Left hindlimb (tissue), 1 donor: ENCODE measurements at regions not wholly inside any gene's neighbourhood (a gene's known extent, or its start where the extent isn't known, plus 50 kb on each side); places are given as distances from the start of the nearest gene placed in this dataset.
"Not testable (repeated sequence)": the region's sequence is repeated elsewhere in the genome, so short reads cannot be mapped to it uniquely, and the experiment has no call there.

Experiments used
- DNase-seq: peaks from one replicate; pipeline ENCODE4 v3.0.0-alpha.2; 2018

DNA sequence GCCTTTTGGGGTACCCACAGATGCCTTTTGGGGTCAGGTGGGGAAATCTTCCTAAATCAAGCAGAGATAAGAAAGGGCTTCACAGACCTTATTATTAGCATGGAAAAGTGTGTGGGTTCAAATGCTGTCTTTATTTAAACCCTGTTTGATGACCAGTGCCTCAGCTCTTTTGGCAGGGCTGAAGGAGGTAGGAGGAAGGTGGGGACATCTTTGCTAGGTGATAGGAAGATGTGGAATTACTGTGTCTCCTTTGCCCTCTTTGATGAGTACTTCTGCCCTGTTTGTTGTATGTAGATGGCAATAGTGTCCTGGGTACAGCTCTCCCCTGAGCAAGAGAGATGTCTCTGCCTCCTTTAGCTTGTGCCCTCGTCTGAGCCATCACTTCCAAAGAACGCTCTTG, 333.3 kb upstream of the ROPN1 start:
- no peak for DNase-seq

DNA sequence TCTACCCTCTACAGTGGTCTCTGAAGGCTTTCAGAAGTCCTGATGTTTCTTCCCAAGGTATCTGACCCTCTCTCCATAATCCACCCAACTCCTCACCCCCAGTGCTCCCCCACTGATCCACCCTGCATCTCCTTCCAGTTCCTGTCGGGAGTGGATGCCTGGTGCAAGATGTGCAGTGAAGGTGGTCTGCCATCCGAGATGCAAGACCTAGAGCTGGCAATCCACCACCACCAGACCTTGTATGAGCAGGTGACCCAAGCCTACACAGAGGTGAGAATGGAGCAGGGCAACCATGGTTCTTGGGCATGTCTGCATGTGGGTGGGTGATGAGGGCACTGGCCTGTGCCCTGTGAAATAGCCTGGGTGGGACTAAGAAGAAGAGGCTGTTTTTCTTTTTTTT, 337.8 kb upstream of the ROPN1 start:
- no peak for DNase-seq

DNA sequence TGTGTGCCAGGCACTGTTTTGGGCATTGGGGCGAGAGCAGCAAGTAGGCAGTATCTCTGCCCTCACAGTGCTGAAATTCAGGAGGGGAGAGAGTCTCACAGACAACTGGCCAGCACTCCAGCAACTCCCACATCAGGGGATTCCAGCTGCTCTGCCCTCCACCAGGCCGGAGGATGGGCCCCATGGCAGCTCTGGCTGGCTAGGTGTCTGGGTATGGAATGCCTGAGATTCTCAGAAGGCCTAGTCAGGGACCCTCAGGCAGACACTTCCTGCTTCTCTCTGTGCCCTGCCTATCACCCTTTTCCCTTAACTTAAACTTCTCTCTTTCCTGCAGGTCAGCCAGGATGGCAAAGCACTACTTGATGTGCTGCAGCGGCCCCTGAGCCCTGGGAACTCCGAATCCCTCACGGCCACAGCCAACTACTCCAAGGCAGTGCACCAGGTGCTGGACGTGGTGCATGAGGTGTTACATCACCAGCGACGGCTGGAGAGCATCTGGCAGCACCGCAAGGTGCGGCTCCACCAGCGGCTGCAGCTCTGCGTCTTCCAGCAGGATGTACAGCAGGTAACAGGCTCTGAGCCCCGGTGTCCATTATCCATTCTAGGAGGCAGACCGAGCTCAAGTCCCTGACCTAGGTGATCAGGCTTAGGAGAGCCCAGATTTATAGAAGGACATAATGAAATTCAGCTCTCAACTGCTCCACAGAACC, 342.2 kb upstream of the ROPN1 start:
- no peak for DNase-seq

DNA sequence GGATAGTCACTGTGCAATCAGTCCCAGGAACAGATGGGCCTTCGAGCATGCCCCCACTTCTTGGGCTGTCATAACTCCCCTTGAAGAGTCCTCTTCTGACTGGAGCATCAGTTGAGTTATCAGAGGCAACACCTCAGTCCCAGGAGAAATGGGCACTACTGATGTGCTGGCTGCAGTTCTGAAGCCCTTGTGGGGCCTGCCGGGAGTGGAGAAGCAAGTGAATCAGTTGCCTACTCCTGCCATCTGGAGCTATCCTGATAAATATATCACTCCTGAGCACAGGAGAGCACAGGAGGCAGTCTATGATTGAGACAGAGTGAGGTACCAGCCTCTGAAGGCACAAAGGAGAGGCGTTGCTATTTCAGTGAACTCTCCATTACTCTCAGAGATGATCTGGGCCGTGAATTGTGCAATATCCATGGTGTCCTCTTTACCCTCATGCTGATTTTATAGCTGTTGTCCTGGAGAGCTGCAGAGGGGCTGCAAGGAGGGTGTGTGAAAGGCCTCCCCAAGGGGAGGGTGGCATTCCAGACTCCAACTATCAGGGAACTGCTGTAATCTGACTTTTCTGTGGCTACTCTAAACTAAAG, 344.2 kb upstream of the ROPN1 start:
- DNase-seq = no peak

DNA sequence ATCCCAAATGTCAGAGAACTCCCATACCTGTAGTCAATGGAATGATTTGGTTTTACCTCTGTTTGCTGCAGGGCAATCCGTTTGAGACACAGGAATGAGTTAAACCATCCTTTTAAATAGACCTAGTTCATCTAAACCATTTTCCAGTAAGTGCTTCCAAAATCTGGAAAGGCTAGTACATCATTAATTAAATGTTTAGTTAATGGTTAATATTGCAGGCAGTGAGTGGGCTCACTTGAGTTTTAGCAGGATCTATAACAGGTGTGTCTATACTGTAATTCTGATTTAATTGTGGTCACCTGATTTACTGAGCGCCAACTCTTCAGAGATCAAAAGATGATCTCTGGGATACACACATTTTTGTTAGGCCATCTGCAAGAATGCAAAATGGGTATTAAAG, 353.9 kb upstream of the ROPN1 start:
- DNase-seq = no peak

DNA sequence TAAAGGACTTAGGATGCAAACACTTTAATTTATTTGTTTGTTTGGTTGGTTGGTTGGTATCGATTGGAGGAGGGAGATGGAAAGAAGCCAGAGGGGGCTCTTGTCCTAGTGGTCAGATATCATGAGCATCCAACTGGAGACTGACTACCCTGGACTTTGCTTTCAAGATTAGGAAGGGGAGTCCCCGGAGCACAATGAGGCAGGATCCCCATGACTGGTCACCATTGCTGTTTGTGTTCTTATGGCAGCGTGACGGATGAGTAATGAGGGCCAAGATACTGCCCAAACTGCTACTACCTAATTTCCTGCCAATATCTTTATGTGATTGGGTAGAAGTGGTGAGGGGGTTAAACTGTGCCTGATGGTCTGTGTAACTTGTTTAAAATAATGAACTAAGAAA, 354.6 kb upstream of the ROPN1 start:
- DNase-seq = no peak

DNA sequence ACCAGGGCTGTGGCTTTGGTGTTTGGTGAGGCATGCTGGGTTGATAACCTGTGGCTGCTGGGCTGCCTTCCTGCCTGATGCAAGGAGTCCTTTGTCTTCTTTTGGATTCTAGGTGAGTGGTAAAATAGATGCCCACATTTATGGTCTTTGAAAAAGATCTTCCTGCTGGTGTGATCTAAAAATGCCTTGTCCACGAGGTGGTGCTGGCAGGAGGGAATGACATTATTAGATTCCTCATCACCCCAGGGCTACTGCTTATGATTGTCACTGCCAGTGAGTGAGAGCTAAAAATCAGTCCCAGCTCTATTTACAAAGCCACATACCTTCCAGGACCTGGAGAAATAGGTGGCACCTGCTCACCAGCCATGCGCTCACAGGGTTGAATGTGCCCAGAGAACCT, 355.5 kb upstream of the ROPN1 start:
- DNase-seq = no peak

DNA sequence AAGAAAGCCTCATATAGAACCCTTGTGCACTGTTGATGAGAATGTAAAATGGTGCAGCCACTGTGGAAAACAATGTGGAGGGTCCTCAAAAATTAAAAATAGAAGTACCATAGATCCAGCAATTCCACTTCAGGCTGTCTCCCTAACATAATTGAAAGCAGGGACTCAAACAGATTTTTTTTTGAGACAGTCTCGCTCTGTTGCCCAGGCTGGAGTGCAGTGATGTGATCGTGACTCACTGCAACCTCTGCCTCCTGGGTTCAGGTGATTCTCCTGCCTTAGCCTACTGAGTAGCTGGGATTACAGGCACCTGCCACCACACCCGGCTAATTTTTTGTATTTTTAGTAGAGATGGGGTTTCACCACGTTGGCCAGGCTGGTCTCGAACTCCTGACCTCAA, 356.6 kb upstream of the ROPN1 start:
- DNase-seq = not testable (repeated sequence)

DNA sequence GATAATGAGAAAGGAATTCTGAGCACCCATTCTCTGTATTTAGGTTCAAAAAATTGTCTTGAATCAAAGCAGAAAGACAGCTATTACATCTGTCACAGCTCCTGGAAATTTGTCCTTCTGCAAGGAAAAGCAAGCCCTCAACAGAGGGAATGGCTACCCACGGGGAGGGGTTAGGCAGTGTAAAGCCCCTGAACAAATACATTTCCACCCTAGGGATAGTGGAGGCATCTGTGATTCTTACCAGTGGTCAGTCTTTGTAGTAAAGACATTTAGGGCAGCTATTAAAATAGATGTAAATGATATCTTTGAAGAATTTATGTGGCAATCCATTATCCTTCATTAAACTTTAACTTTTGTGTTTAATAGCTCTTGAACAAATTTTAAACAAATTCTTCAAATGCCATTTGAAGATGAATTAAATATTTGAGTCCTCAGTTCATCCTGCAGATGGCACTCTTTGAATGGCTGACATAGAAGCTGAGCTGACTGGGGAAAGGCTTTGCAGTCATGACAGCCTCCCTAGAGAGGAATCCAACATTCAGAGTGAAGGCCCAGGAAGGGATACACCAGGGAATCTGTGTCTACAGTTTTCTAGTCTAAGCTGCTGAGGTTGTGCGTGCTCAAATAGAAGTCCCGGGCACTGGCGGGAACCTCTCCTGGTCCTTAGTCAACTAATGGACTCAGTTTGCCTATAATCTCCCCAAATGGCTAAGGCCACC, 359.7 kb upstream of the ROPN1 start:
- DNase-seq = no peak

DNA sequence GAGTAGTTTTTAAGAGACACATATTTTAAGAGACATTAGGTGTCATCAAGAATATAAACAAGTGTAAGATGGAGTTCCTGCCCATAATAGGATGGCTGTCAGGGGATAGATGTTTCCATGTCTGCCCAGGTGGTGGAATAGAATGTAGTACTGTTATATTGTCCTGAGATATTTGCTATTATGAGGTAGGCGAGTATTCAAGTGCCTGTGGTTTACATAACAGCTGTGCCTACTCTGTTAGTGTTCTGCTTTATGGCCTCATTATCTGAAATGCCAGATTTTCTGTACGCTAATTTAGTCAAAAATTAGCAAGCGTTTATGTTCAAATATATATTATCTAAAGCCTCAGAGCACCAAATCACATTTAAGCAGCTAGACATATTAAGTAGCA, 360.2 kb upstream of the ROPN1 start:
- DNase-seq = no peak

DNA sequence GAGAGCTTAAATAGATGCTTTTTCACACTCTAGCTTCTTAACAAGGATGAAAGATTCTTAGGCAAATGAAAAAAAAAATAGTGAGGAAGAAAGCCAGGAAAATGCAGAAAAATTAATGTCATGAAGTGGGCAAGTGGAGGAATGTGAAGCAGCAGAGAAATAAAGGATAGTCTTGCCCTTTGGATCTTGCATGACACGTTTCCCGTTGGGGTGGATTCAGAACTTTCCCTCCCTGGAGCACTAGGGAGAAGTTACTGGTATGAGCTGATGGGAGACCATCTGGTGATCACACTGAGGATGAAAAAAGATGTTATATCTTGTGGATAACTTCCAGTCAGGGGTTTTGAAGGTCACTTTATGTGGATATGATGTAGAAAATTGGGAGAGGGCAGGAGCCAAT, 361.8 kb upstream of the ROPN1 start:
- DNase-seq = no peak

DNA sequence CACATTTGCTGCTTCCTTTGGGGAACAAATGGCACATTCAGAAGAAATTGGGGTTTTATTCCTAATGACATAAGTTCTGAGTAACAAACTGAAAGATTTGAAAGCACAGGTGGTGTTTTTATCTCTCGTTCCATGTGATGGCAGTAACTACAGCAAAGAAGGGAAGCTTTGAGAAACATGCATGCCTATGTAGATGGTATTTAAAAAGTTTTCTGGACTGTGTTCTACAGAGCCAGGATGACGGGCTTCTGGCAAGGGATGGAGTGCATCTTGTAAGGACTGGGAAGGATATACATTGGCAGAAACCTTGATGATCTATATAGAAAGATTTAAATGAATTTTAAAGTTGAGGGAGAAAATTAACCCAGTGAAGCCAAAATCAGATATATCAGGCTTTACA, 362.2 kb upstream of the ROPN1 start:
- no peak for DNase-seq

DNA sequence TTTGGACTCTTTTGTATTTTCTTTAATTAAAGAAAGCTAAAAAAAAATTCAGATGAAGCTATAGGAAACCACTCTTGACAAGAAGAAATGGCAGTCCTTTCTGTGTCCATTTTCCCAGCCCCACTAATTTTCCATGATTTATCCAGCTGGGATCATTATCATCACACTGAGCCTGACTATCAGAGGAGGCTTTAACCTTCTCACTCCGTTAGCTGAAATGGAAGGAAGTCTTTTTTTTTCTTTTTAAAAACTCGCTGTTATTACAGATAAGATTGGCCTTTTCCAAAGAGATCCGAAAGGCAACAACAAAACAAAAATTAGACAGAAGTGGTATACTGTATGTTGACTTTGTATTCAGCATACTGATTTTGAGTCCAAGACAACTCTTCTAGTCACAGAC, 366.2 kb upstream of the ROPN1 start:
- DNase-seq = no peak

DNA sequence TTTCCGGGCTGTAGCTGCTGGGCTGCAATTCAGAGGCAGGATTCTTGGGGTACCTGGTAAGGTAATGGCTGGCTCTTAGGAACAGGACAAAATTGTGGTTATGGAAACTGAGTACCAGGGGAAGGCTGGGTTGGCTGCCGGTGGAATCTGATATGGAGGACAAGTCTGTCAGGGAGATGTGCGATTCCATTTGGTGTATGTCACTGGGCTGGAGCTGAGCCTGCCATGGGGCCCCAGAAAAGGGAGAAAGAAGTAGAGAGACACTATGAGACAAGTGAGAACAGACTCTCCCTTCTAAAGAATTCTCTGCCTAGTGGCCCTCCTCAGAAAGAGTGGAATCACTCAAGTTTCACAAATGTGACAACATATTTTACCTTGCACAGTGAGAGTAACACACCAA, 368.2 kb upstream of the ROPN1 start:
- peak; percentile 66 for DNase-seq

DNA sequence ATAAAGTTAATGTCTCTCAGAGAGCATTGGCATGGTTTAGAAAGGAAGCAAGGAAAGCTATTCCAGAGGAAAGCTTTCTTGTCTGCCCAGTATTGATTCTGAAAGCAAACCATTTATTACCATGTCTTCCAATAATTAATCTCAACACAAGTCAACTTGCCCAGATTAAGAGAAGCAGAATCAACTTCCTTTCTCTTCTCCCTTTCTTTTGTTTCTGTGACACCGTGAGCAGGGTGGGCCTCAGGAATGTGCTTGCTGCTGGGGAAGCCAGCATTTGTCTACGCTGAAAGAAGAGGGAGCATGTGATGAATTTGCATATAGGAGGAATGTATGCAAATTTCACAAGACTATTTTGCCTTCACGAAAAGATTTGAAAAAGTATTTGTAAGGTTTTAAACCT, 368.6 kb upstream of the ROPN1 start:
- DNase-seq = no peak

DNA sequence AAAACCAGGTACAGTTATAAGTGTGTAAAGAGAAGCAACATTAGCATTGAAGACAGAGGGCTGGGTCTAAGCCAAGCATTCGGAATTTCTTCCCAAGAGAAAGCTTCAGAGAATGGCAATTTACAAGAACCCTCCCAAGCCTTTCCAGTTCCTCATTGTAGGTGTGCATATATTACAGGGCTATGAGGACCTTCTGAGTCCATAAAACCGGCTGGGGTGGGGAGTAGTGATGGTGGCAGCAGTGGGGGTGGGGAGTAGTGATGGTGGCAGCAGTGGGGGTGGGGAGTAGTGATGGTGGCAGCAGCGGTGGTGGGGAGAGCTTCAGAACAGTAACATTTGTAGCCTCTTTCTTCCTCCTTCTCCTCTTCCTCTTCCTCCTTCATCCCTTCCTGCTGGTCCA, 368.7 kb upstream of the UMPS start:
- DNase-seq = no peak

DNA sequence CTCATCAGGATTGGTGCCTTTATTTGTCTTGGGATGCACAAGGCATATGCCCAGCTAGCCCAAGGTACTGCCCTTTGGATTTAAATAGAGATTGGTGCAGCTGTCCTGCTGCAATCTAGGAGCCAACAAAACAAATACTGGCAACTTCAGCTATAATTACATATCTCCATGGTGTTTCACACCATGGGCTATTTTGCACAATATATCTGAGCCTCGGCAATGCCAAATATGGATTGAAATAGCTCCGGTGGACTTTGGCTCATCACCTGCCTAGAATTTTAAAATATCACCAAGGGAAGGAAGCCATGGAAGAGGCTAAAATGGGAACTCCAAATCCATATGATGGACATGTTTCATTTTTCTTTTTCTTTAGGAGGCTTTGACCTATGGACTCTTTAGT, 367.8 kb upstream of the UMPS start:
- DNase-seq = no peak

DNA sequence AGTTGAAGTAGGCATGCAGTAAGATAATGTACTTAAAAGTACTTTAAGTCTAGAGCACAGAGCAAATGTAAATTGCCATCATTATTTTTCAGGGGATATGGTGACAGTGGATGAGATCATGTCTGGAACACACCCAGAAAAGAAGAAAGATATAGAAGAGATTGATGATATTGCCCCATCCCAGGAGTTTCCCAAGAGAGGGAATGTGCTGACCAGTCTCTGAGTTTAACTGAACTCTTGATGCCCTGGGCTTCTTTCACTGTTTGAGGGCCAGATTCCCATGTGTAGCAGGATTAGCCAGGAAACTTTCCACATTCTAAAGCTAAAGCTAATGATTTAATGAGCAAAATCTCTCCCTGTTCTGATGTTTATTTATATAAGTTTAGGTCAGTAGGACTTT, 366.8 kb upstream of the UMPS start:
- DNase-seq = no peak

DNA sequence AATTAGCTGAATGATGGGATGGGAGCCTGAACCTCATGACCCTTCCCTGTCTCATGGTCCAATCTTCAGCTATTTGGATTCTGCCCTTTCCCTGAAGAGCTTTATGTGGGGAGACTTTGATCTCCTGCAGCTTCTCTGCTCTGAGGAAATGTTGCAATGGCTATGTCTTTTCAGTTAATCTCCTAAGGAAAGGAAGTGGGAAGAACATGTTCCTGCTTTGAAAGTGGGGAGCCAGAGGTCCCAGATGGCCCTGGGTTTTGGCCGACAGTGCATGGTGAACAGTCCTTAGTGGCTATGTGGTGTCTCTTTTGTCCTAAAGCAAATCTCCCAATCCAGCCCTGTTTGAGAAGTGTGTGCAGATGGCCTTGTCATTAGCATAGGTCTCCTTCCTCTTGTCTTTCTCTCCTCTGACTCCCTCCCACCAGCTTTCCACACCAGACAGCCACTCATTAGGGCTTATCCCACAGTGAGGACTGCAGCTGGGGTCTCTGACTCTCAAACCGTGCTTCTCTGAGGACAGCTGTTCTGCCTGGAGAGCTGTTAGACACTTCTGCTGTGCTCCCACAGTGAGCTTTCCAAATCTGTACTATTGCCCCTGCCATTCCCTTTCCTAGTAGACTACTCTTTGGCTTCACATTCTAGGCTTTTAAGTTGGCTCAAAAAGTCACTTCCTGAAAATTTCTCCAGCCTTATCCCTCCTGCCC, 365.8 kb upstream of the UMPS start:
- DNase-seq = no peak

DNA sequence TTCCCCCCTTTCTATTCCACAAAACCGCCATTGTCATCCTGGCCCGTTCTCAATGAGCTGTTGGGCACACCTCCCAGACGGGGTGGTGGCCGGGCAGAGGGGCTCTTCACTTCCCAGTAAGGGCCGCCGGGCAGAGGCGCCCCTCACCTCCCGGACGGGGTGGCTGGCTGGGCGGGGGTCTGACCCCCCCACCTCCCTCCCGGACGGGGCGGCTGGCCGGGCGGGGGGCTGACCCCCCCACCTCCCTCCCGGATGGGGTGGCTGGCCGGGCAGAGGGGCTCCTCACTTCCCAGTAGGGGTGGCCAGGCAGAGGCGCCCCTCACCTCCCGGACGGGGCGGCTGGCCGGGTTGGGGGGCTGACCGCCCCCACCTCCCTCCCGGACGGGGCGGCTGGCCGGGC, 363.6 kb upstream of the UMPS start:
- DNase-seq = not testable (repeated sequence)

DNA sequence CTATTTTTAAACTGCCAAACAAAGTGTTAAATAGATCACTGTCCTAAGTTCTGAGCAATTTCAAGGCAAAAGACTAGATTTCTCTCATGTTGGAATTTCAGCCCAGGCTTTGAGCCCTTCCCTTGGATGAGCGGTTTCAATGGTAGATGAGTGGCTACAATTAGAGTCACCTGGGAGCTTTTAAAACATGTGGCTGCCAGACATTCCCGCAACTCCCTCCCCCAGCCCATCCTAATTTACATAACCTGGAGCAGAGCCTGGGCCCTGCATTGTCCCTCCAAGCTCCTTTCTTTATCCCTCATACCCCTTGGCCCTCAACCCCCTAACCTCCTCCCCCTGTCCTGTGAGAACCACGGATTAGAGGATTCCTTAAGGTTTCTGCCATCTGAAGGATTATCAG, 357.5 kb upstream of the UMPS start:
- DNase-seq = no peak

DNA sequence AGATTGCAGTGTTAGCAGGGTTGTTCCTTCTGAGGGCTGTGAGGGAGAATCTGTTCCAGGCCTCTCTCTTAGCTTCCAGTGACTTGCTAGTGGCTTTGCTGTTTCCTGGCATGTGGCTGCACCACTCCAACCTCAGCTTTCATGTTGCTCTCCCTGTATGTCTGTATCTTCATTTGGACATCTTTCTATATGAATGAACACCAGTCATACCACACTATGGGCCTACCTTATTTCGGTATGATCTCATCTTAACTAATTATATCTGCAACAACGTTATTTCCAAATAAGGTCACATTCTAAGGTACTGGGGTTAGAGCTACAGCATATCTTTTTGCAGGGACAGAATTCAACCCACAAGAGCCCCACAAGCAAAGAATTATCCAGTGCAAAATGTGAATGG, 356.7 kb upstream of the UMPS start:
- DNase-seq = no peak

DNA sequence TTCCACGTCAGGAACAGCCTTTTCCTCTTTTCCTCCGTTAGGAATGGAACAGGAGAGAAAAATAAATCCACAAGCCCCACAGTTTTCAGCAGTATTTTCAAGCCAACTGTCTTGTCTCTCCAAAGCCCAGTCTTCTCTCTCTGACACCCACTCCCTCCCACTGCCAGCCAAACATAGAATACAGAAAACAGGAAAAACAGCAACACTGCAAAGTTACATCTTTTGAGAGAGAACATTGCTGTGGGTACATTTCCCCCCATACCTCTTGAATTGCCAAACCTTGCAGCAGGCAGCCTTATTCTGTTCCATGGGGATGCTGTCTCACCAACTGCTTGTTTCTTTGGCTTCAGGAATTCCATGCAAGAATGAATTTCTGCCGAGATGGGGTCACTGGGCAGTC, 355.7 kb upstream of the UMPS start:
- no peak for DNase-seq
